ENCODE measurements at regions not wholly inside any gene's neighbourhood (a gene's known extent, or its start where the extent isn't known, plus 50 kb on each side); places are given as distances from the start of the nearest gene placed in this dataset.

DNA sequence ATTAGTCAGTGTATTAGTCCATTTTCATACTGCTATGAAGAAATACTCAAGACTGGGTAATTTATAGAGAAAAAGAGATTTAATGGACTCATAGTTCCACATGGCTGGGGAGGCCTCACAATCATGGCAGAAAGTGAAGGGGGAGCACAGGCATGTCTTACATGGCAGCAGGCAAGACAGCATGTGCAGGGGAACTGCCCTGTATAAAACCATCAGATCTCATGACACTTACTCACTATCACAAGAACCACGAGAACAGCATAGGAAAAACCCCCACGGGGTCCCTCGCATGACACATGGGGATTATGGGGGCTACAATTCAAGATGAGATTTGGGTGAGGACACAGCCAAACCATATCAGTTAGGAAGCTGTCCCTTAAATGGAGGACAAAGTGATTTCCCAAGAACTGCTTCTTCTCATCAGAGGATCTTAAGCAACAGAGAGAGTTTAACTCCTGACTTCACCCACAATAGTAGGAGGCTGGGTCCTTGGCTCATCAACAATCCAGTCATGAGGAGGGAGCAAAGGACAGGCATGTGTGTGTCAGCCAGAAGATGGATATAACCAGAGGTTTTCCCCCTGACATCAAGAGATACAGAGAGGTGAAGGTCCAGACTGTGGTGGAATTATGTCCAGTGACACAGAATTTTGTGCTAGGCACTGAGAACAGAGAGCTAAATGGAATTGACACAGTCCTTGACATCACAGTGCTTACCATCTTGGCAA, 203.8 kb upstream of the SH3BP4 start:
- no peak overlapping the region for H2BK5ac ChIP-seq (ENCODE audit: low read depth, low read length)
- H2BK20ac ChIP-seq (ENCODE audit: low read length): no peak overlapping the region
- no peak overlapping the region for H2AK5ac ChIP-seq (ENCODE audit: low read depth, low read length)
- H4K8ac ChIP-seq (ENCODE audit: extremely low read depth, insufficient read depth, low read length): no peak overlapping the region
- H3K4me3 ChIP-seq (ENCODE audit: extremely low read depth in 1 of 4, insufficient read depth in 2 of 4, low read depth in 3 of 4, low read length in 4 of 4): no peak overlapping the region
- no peaks in the 10 kb centered on the region for H3K79me1 ChIP-seq (ENCODE audit: low read depth, low read length)
- no peak overlapping the region for H3K4me2 ChIP-seq (ENCODE audit: insufficient read depth in 1 of 2, low read depth in 2 of 2, low read length in 2 of 2)
- no peak overlapping the region for H4K5ac ChIP-seq (ENCODE audit: insufficient read length, low read depth, low read length)
- no peak overlapping the region for H2AFZ ChIP-seq (ENCODE audit: low read length)
- FAIRE-seq: no peak
- H3K36me3 ChIP-seq (ENCODE audit: control insufficient read depth in 2 of 4, insufficient read depth in 4 of 4, low read length in 3 of 4): no peaks in the 10 kb centered on the region
- H3K18ac ChIP-seq (ENCODE audit: extremely low read depth, low read length): no peak overlapping the region
- H3K23me2 ChIP-seq (ENCODE audit: low read depth, low read length): no peaks in the 10 kb centered on the region
- H2BK12ac ChIP-seq (ENCODE audit: low read depth, low read length): no peak overlapping the region
- H3K14ac ChIP-seq (ENCODE audit: insufficient read length): no peak overlapping the region
- no peak overlapping the region for H3K56ac ChIP-seq (replicated peaks; ENCODE audit: insufficient read length, low read depth, low read length)
- no peak overlapping the region for H3K9ac ChIP-seq (replicated peaks in 1 of 4; ENCODE audit: extremely low read depth in 1 of 4, low read depth in 3 of 4, low read length in 3 of 4)
- H3K79me2 ChIP-seq (ENCODE audit: control insufficient read depth in 1 of 2, insufficient read depth in 2 of 2, low read length in 2 of 2): no peaks in the 10 kb centered on the region
- H3K4ac ChIP-seq (replicated peaks; ENCODE audit: insufficient read length, low read depth, low read length): no peak overlapping the region
- H3K4me1 ChIP-seq (replicated peaks in 1 of 4; ENCODE audit: control insufficient read depth in 3 of 4, insufficient read depth in 4 of 4, low read length in 3 of 4): no peaks in the 10 kb centered on the region
- 92% methylated on average over 3 of the region's 3 CpGs; no CpG with 5 or more reads in 1 of the 2 experiments for WGBS, 2 experiments (ENCODE audit: extremely low coverage in 1 of 2, insufficient coverage in 1 of 2, insufficient read length in 1 of 2, insufficient replicate concordance in 2 of 2, low coverage in 1 of 2, low lambda C conversion rate in 2 of 2, missing lambda C conversion rate in 1 of 2)
- H3K27ac ChIP-seq (ENCODE audit: low read depth, low read length): no peak overlapping the region
- no peak overlapping the region for H3K23ac ChIP-seq (ENCODE audit: insufficient read length)
- H4K91ac ChIP-seq (replicated peaks; ENCODE audit: insufficient read length, low read length): no peak overlapping the region
- DNase-seq (ENCODE audit: low read depth in 1 of 2, low spot score in 2 of 2): no peak
- ChIA-PET CTCF (ENCODE audit: partially characterized antibody) (no interaction called here), POLR2A (ENCODE audit: partially characterized antibody) (no interaction called here)
- H2BK120ac ChIP-seq (replicated peaks; ENCODE audit: low read depth, low read length): no peak overlapping the region
- H4K20me1 ChIP-seq (replicated peaks in 1 of 2; ENCODE audit: control insufficient read depth in 1 of 2, insufficient read depth in 2 of 2, low read length in 2 of 2): no peaks in the 10 kb centered on the region
- H3K27me3 ChIP-seq (replicated peaks in 1 of 4; ENCODE audit: control insufficient read depth in 3 of 4, extremely low read depth in 1 of 4, insufficient read depth in 3 of 4, low read length in 3 of 4): no peaks in the 10 kb centered on the region
- no peak overlapping the region for H2BK15ac ChIP-seq (ENCODE audit: low read length)
- H3K9me3 ChIP-seq (ENCODE audit: insufficient read depth in 2 of 2, low read depth in 1 of 2, low read length in 1 of 2): no peaks in the 10 kb centered on the region
- TF ChIP-seq EGR1 (IDR thresholded peaks at IDR 0.05; ENCODE audit: borderline replicate concordance, low read depth, low read length) (no peak), NRF1 (IDR thresholded peaks at IDR 0.05; ENCODE audit: low read depth, low read length) (no peak), RAD21 (IDR thresholded peaks at IDR 0.05 in 1 of 2, conservative IDR thresholded peaks at IDR 0.05 in 1 of 2; ENCODE audit: low read depth in 2 of 2, low read length in 2 of 2) (no peak)
- TF ChIP-seq, protein P1, sequence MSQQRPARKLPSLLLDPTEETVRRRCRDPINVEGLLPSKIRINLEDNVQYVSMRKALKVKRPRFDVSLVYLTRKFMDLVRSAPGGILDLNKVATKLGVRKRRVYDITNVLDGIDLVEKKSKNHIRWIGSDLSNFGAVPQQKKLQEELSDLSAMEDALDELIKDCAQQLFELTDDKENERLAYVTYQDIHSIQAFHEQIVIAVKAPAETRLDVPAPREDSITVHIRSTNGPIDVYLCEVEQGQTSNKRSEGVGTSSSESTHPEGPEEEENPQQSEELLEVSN (IDR thresholded peaks at IDR 0.05): no peak
- TF ChIP-seq, protein P2, sequence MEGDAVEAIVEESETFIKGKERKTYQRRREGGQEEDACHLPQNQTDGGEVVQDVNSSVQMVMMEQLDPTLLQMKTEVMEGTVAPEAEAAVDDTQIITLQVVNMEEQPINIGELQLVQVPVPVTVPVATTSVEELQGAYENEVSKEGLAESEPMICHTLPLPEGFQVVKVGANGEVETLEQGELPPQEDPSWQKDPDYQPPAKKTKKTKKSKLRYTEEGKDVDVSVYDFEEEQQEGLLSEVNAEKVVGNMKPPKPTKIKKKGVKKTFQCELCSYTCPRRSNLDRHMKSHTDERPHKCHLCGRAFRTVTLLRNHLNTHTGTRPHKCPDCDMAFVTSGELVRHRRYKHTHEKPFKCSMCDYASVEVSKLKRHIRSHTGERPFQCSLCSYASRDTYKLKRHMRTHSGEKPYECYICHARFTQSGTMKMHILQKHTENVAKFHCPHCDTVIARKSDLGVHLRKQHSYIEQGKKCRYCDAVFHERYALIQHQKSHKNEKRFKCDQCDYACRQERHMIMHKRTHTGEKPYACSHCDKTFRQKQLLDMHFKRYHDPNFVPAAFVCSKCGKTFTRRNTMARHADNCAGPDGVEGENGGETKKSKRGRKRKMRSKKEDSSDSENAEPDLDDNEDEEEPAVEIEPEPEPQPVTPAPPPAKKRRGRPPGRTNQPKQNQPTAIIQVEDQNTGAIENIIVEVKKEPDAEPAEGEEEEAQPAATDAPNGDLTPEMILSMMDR (IDR thresholded peaks at IDR 0.05; ENCODE audit: control extremely low read depth in 1 of 3, insufficient read depth in 1 of 3, low read depth in 1 of 3, low read length in 3 of 3): no peak
